Osteoblast (primary cell): ENCODE measurements at regions not wholly inside any gene's neighbourhood (a gene's known extent, or its start where the extent isn't known, plus 50 kb on each side); places are given as distances from the start of the nearest gene placed in this dataset.

Experiments used
- DNase-seq: peaks from one replicate; pipeline ENCODE4 v3.0.0; 2011; ENCODE audit warnings: low spot score, mixed read lengths; ENCODE audit not compliant: insufficient read length; ENCODE audit errors: missing footprints
- H2AFZ ChIP-seq: 2 replicates; pipeline ENCODE4 v1.6.0; 2011; ENCODE audit warnings: mild to moderate bottlenecking, low read length
- H3K27ac ChIP-seq: 2 replicates; pipeline ENCODE4 v1.5.1; 2011; ENCODE audit warnings: mild to moderate bottlenecking, low read depth, low read length, moderate library complexity
- H3K27me3 ChIP-seq: 2 replicates; pipeline ENCODE4 v1.6.0; 2012; ENCODE audit warnings: mild to moderate bottlenecking, control low read depth, inconsistent platforms, low read length, moderate library complexity; ENCODE audit not compliant: insufficient read depth
- H3K36me3 ChIP-seq: 2 replicates; pipeline ENCODE4 v1.5.1; 2011; ENCODE audit warnings: mild to moderate bottlenecking, low read length, control low read depth, moderate library complexity; ENCODE audit not compliant: insufficient read depth
- H3K4me1 ChIP-seq: 2 replicates; pipeline ENCODE4 v1.5.1; 2011; ENCODE audit warnings: mild to moderate bottlenecking, low read length, control low read depth, moderate library complexity; ENCODE audit not compliant: insufficient read depth
- H3K4me2 ChIP-seq: 2 replicates; pipeline ENCODE4 v1.6.0; 2011; ENCODE audit warnings: mild to moderate bottlenecking, low read length; ENCODE audit not compliant: insufficient read depth
- H3K4me3 ChIP-seq: fragments of 200-600 bp; sonication (generic); 3 replicates; pipeline ENCODE4 v1.5.1; 2012; ENCODE audit warnings: mild to moderate bottlenecking, low read length, inconsistent platforms; ENCODE audit not compliant: insufficient read depth
- H3K79me2 ChIP-seq: 2 replicates; pipeline ENCODE4 v1.6.0; 2012; ENCODE audit warnings: mild to moderate bottlenecking, low read length, control low read depth, inconsistent platforms; ENCODE audit not compliant: insufficient read depth
- H3K9me3 ChIP-seq: 2 replicates; pipeline ENCODE4 v1.5.1; 2011; ENCODE audit warnings: low read depth, low read length, control low read depth
- H4K20me1 ChIP-seq: 2 replicates; pipeline ENCODE4 v1.6.0; 2012; ENCODE audit warnings: mild to moderate bottlenecking, low read length, control low read depth; ENCODE audit not compliant: insufficient read depth
- CTCF ChIP-seq: IDR thresholded peaks from 2 replicates; pipeline ENCODE4 v1.5.1; 2011; ENCODE audit warnings: mild to moderate bottlenecking, low read depth, low read length, moderate library complexity; ENCODE audit errors: extremely low read depth

- Histone ChIP-seq H3K4me3 (no peak overlapping the region), H3K27me3 (no peaks in the 10 kb centered on the region), H3K4me1 (no peaks in the 10 kb centered on the region), H3K36me3 (no peaks in the 10 kb centered on the region), H3K9me3 (no peaks in the 10 kb centered on the region), H2AFZ (no peak overlapping the region), H3K4me2 (no peak overlapping the region), H4K20me1 (no peaks in the 10 kb centered on the region), H3K79me2 (no peaks in the 10 kb centered on the region), H3K27ac (no peak overlapping the region)
- DNase-seq: no peak
- no peak for TF ChIP-seq CTCF
Observed at GRCh38 chr14:98184457-98184856, 1087.5 kb downstream of the BCL11B start.

GRCh38 chr14:98185036-98185435 is 1087.0 kb downstream of the BCL11B start:
- H2AFZ ChIP-seq: no peak overlapping the region
- no peak overlapping the region for H3K4me2 ChIP-seq
- no peaks in the 10 kb centered on the region for H3K79me2 ChIP-seq
- no peak for DNase-seq
- H3K4me1 ChIP-seq: no peaks in the 10 kb centered on the region
- H3K4me3 ChIP-seq: no peak overlapping the region
- no peaks in the 10 kb centered on the region for H3K27me3 ChIP-seq
- no peaks in the 10 kb centered on the region for H3K36me3 ChIP-seq
- TF ChIP-seq CTCF: no peak
- no peak overlapping the region for H3K27ac ChIP-seq
- no peaks in the 10 kb centered on the region for H4K20me1 ChIP-seq
- H3K9me3 ChIP-seq: no peaks in the 10 kb centered on the region

- Histone ChIP-seq H3K36me3 (no peaks in the 10 kb centered on the region), H3K4me1 (no peaks in the 10 kb centered on the region), H2AFZ (no peak overlapping the region), H3K27me3 (no peaks in the 10 kb centered on the region), H3K4me2 (no peak overlapping the region), H3K4me3 (no peak overlapping the region), H3K27ac (no peak overlapping the region), H3K9me3 (no peaks in the 10 kb centered on the region), H4K20me1 (no peaks in the 10 kb centered on the region), H3K79me2 (no peaks in the 10 kb centered on the region)
- DNase-seq: no peak
- no peak for TF ChIP-seq CTCF
Observed at GRCh38 chr14:98186140-98186539, 1085.9 kb downstream of the BCL11B start.

GRCh38 chr14:98187281-98187680 is 1084.7 kb downstream of the BCL11B start:
- Histone ChIP-seq H3K9me3 (no peaks in the 10 kb centered on the region), H3K4me3 (no peak overlapping the region), H3K79me2 (no peaks in the 10 kb centered on the region), H3K4me2 (no peak overlapping the region), H3K36me3 (no peaks in the 10 kb centered on the region), H3K27ac (no peak overlapping the region), H2AFZ (no peak overlapping the region), H4K20me1 (no peaks in the 10 kb centered on the region), H3K4me1 (no peaks in the 10 kb centered on the region), H3K27me3 (no peaks in the 10 kb centered on the region)
- no peak for DNase-seq
- no peak for TF ChIP-seq CTCF
